GM19467 (cell line): ENCODE measurements at regions not wholly inside any gene's neighbourhood (a gene's known extent, or its start where the extent isn't known, plus 50 kb on each side); places are given as distances from the start of the nearest gene placed in this dataset.

Source experiments
- ATAC-seq: cut with Tn5 transposase; IDR thresholded peaks from one replicate; pipeline ENCODE4 v1.9.1; 2021; ENCODE audit warnings: mild to moderate bottlenecking, moderate library complexity; ENCODE audit not compliant: unreplicated experiment

DNA sequence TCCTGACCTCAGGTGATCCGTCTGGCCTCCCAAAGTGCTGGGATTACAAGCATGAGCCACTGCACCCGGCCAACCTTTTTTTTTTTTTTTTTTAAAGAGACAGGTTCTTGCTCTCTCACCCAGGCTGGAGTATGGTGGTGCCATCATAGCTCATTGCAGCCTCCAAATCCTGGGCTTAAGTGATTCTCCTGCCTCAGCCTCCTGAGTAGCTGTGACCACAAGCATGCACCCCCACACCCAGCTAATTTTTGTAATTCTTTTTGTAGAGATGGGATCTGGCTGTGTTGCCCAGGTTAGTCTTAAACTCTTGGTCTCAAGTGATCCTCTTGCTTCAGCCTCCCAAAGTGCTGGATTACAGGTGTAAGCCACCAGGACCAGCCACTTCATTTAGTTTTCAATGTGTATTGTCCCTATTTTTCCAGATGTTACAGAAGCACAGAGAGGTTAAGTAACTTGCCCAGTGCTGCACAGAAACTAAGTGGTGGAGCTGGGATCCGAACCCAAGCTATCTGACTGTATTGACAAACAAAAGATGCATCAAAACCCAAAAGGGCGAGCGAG, 55.6 kb upstream of the GRK3 start:
- no peak for ATAC-seq

DNA sequence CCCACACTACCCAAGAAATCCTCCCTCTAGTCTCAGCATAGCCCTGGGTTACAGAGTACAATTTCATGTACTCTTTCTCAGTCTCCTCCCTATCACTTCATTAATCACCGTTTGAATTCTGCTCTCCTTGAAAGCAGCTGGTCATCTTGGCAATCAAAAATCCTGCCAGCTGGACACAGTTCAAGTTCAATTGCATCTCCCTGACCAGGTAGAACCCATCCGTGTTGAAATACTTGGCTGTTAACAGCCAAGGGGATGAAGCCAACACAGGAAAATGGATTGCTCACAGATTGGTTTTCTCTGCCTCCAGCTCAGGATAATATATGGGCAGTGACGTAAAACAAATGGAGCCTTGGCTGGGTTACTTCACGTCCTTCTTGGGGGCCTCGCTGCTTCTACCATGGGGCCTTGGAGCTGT, 55.1 kb upstream of the GRK3 start:
- no peak for ATAC-seq

DNA sequence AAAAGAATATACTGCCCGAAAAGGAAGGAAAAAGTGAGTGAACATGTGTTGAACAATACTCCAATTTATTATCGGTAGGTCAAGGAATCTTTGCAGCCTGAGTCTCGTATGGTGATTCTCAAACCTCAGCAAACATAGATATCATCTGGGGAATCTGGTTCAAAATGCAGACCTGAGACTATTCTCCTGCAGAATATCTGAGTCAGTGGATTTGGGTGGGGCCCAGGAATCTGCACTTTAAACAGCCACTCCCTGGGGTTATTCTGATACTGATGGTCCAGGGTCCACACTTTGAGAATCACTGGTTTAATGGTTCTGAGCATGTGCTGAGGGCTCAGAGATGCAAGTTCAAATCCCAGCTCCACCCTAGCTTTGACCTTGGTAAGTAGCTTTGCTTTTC, 53.6 kb upstream of the GRK3 start:
- no peak for ATAC-seq

DNA sequence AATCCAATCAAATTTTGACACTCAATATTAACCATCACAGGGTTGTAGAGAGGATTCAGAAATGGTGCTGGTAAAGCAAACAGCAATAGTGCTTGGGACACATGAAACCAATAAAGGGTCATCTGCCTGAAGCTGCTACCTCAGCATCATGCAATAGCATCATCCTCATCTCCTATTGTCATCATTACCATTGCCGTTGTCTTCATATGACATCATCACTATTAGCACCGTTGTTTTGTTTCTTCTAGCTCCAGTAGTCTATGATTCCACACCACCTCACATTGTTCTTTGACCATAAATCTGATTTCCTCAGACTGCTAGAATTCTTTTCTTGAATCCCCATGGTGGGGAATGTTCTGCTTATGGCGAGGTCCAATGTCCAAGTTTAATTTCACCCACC, 52.8 kb upstream of the GRK3 start:
- ATAC-seq = no peak

DNA sequence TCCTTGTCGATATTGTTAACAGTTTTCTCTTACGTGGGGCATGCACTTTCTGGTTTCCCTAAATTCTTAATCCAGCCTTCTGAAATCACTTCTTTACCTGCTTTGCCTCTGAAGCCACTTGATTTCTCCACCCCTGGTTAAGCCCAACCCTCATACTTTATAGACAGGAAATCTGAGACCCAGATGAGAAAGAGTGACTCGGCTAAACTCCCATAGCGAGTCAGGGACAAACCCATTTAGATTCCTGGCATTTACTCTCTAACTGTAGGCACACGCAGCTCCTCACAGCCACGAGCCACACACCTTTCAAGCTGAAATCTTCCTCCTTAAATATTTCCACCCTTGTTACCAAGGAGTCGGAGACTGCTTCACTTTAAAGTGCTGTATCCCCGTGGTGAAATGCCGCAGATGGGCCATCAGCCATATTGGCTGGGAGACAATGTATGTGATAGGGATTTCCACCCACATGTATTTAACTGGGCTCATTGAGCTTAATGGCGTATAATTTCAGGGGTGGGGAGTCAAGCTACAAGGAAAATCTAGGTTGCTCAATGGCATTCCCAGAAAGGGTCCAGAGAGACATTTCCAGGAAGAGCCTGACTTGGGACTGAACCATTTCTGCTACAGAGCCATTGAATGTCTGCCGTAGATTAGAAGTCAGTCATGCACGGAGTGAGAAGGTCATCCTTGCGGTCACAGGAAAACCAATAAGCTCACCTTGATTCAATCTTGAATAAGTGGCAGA, 49.9 kb upstream of the GRK3 start:
- no peak for ATAC-seq
